Adrenal gland (tissue), 9 donors: ENCODE measurements at regions not wholly inside any gene's neighbourhood (a gene's known extent, or its start where the extent isn't known, plus 50 kb on each side); places are given as distances from the start of the nearest gene placed in this dataset.
"Not testable (repeated sequence)": the region's sequence is repeated elsewhere in the genome, so short reads cannot be mapped to it uniquely, and the experiment has no call there.

Source experiments
- DNase-seq, 7 donors: peaks; one replicate each; pipeline ENCODE4 v3.0.0-alpha.2; 2019 to 2020
- H3K27ac ChIP-seq, 5 donors: fragments of 200-600 bp; sonication (generic) in 4 of 5; 1 replicate in 3 of 5; 2 replicates in 2 of 5; pipeline versions ENCODE4 v1.5.1 to v1.8.0; 2016 to 2020; ENCODE audit warnings: mild to moderate bottlenecking in 1 of 5
- H3K27me3 ChIP-seq: fragments of 200-600 bp; 2 replicates; pipeline ENCODE4 v1.8.0; 2021
- H3K36me3 ChIP-seq, 2 donors: fragments of 200-600 bp; replicated peaks in 1 of 2; 1 replicate in 1 of 2; 2 replicates in 1 of 2; pipeline versions ENCODE4 v1.5.1 to v1.8.0; 2018 to 2022
- H3K4me1 ChIP-seq, 2 donors: fragments of 200-600 bp; replicated peaks in 1 of 2; 1 replicate in 1 of 2; 2 replicates in 1 of 2; pipeline versions ENCODE4 v1.5.1 to v1.8.0; 2018 to 2021
- H3K4me3 ChIP-seq, 4 donors: fragments of 200-600 bp; sonication (generic) in 3 of 4; one replicate each; pipeline ENCODE4 v1.5.1; 2016 to 2018
- H3K9me3 ChIP-seq, 3 donors: fragments of 200-600 bp; sonication (generic) in 1 of 3; replicated peaks in 1 of 3; 1 replicate in 2 of 3; 2 replicates in 1 of 3; pipeline versions ENCODE4 v1.5.1 to v1.8.0; 2016 to 2021
- CTCF ChIP-seq, 6 experiments: fragments of 450-650 bp in 4 of 6; fragments of 200-600 bp in 2 of 6; sonication (generic) in 1 of 6; IDR thresholded peaks; 1 replicate in 5 of 6; 2 replicates in 1 of 6; pipeline versions ENCODE4 v1.5.1 to v1.8.0; 2016 to 2021; ENCODE audit warnings: antibody characterized with exemption in 6 of 6, mild to moderate bottlenecking in 2 of 6, moderate library complexity in 1 of 6
- POLR2A ChIP-seq, 2 donors: fragments of 450-650 bp; IDR thresholded peaks; one replicate each; pipeline ENCODE4 v1.6.1; 2017; ENCODE audit warnings: antibody characterized with exemption in 2 of 2, mild to moderate bottlenecking in 2 of 2, moderate library complexity in 1 of 2
- WGBS, 4 donors: extraction: QIAGEN DNeasy Blood & Tissue Kit in 2 of 4; methylation state at CpG; one replicate each; pipeline versions ENCODE4 v1.1.5 to v1.1.7; 2013 to 2017; 5-methylcytosine and 5-hydroxymethylcytosine counted together
- intact Hi-C, 2 donors: fragments of 100-400 bp; cut with DNase I; formaldehyde crosslinking; loops; one replicate each; pipeline versions ENCODE4 v1.14.1 to v1.15.0; 2022 to 2023
- donor health status: healthy with polysubstance abuse.
- donor health status: Bipolar disorder and iron deficiency.
- donor health status: DM: yes; HTN: yes; CAD: no.
- donor health status: DM: no; HTN: no; CAD: no.
- donor health status: DM: no; HTN: no; CAD: no.

GRCh38 chr6:112413780-112414179 is 66.7 kb downstream of the RFPL4B start:
- Histone ChIP-seq H3K4me3 (no peak overlapping the region), H3K9me3 (no peaks in the 10 kb centered on the region), H3K4me1 (no peaks in the 10 kb centered on the region), H3K27ac (no peak overlapping the region), H3K36me3 (no peaks in the 10 kb centered on the region), H3K27me3 (no peaks in the 10 kb centered on the region)
- TF ChIP-seq CTCF (IDR thresholded peaks at IDR 0.05) (no peak), POLR2A (IDR thresholded peaks at IDR 0.05) (no peak)
- intact Hi-C loops: no loop called here
- no peak for DNase-seq
- WGBS, 4 donors: 40 to 64% (median 45%) methylated on average over 1 of the region's 1 CpG

GRCh38 chr6:112415366-112415765 is 68.2 kb downstream of the RFPL4B start:
- WGBS, 4 donors: 52 to 67% (median 59%) methylated on average over 2 of the region's 2 CpGs
- Histone ChIP-seq H3K4me3 (no peak overlapping the region), H3K27ac (no peak overlapping the region), H3K4me1 (no peaks in the 10 kb centered on the region), H3K9me3 (no peaks in the 10 kb centered on the region), H3K27me3 (no peaks in the 10 kb centered on the region), H3K36me3 (no peaks in the 10 kb centered on the region)
- intact Hi-C loops: no loop called here
- TF ChIP-seq CTCF (IDR thresholded peaks at IDR 0.05): no peak
- no peak for TF ChIP-seq POLR2A (IDR thresholded peaks at IDR 0.05)
- DNase-seq: no peak

- H3K4me3 ChIP-seq: no peak overlapping the region
- intact Hi-C loops: no loop called here
- 63 to 75% (median 68%) methylated on average over 4 of the region's 4 CpGs for WGBS, 4 donors
- H3K4me1 ChIP-seq: no peaks in the 10 kb centered on the region
- TF ChIP-seq CTCF (IDR thresholded peaks at IDR 0.05): no peak
- no peak for TF ChIP-seq POLR2A (IDR thresholded peaks at IDR 0.05)
- DNase-seq: no peak
- H3K27ac ChIP-seq: no peak overlapping the region
- H3K36me3 ChIP-seq: no peaks in the 10 kb centered on the region
- no peaks in the 10 kb centered on the region for H3K9me3 ChIP-seq
- no peaks in the 10 kb centered on the region for H3K27me3 ChIP-seq
These were observed 69.7 kb downstream of the RFPL4B start for GRCh38 chr6:112416866-112417265.

GRCh38 chr6:112427011-112427410 is 79.9 kb downstream of the RFPL4B start:
- H3K4me3 ChIP-seq, H3K27ac ChIP-seq, DNase-seq, H3K4me1 ChIP-seq, H3K9me3 ChIP-seq, H3K36me3 ChIP-seq, intact Hi-C loops, H3K27me3 ChIP-seq: not testable (repeated sequence)
- WGBS, 4 donors: 89 to 93% (median 92%) methylated on average over 4 of the region's 4 CpGs

GRCh38 chr6:112427499-112427898 is 80.4 kb downstream of the RFPL4B start:
- H3K9me3 ChIP-seq: no peaks in the 10 kb centered on the region

More at GRCh38 chr6:112427499-112427898, 80.4 kb downstream of the RFPL4B start:
- no peaks in the 10 kb centered on the region for H3K27me3 ChIP-seq
- TF ChIP-seq POLR2A (IDR thresholded peaks at IDR 0.05): no peak
- no peak for TF ChIP-seq CTCF (IDR thresholded peaks at IDR 0.05)
- H3K27ac ChIP-seq: no peak overlapping the region
- no peaks in the 10 kb centered on the region for H3K36me3 ChIP-seq
- no peak overlapping the region for H3K4me3 ChIP-seq
- no peak for DNase-seq
- H3K4me1 ChIP-seq: no peaks in the 10 kb centered on the region
- intact Hi-C loops: no loop called here
